HG03196 (cell line): ENCODE measurements at regions not wholly inside any gene's neighbourhood (a gene's known extent, or its start where the extent isn't known, plus 50 kb on each side); places are given as distances from the start of the nearest gene placed in this dataset.

Experiments
- ATAC-seq: cut with Tn5 transposase; IDR thresholded peaks from one replicate; pipeline ENCODE4 v1.9.1; 2021; ENCODE audit not compliant: unreplicated experiment

GRCh38 chr6:98280492-98280891, 553.9 kb upstream of the POU3F2 start:
- ATAC-seq, result no peak

GRCh38 chr6:98286620-98287019, 547.8 kb upstream of the POU3F2 start:
- no peak for ATAC-seq

GRCh38 chr6:98287876-98288275, 546.5 kb upstream of the POU3F2 start:
- no peak for ATAC-seq

GRCh38 chr6:98292810-98293209, 541.6 kb upstream of the POU3F2 start:
- no peak for ATAC-seq

GRCh38 chr6:98295515-98296175, 538.7 kb upstream of the POU3F2 start:
- ATAC-seq, result no peak

- ATAC-seq, result no peak
These were observed 525.8 kb upstream of the POU3F2 start for GRCh38 chr6:98308564-98308963.

- no peak for ATAC-seq
These were observed 523.9 kb upstream of the POU3F2 start for GRCh38 chr6:98310443-98310842.

- ATAC-seq, result peak; percentile 74
These were observed 510.8 kb upstream of the POU3F2 start for GRCh38 chr6:98323605-98324004.

GRCh38 chr6:98324446-98324845, 509.9 kb upstream of the POU3F2 start:
- no peak for ATAC-seq

GRCh38 chr6:98325366-98325765, 509.0 kb upstream of the POU3F2 start:
- ATAC-seq, result no peak

GRCh38 chr6:98333273-98333672, 501.1 kb upstream of the POU3F2 start:
- no peak for ATAC-seq

GRCh38 chr6:98335594-98335993, 498.8 kb upstream of the POU3F2 start:
- no peak for ATAC-seq

GRCh38 chr6:98339506-98339905, 494.9 kb upstream of the POU3F2 start:
- no peak for ATAC-seq

- ATAC-seq, result no peak
These were observed 491.4 kb upstream of the POU3F2 start for GRCh38 chr6:98343004-98343403.

- ATAC-seq, result no peak
These were observed 490.6 kb upstream of the POU3F2 start for GRCh38 chr6:98343797-98344196.

- no peak for ATAC-seq
These were observed 482.0 kb upstream of the POU3F2 start for GRCh38 chr6:98352348-98352747.

- ATAC-seq, result no peak
These were observed 476.2 kb upstream of the POU3F2 start for GRCh38 chr6:98358173-98358572.

- ATAC-seq, result no peak
These were observed 468.0 kb upstream of the POU3F2 start for GRCh38 chr6:98366371-98366770.

GRCh38 chr6:98380589-98380988, 453.8 kb upstream of the POU3F2 start:
- ATAC-seq, result no peak

GRCh38 chr6:98382246-98382645, 452.1 kb upstream of the POU3F2 start:
- no peak for ATAC-seq

GRCh38 chr6:98384334-98384733, 450.0 kb upstream of the POU3F2 start:
- ATAC-seq, result no peak

GRCh38 chr6:98384801-98385200, 449.6 kb upstream of the POU3F2 start:
- no peak for ATAC-seq

GRCh38 chr6:98395610-98396166, 438.7 kb upstream of the POU3F2 start:
- no peak for ATAC-seq
